NCI-H2196 treated with DMSO at 0.1 percent for 48 hours (cell line): ENCODE measurements at regions not wholly inside any gene's neighbourhood (a gene's known extent, or its start where the extent isn't known, plus 50 kb on each side); places are given as distances from the start of the nearest gene placed in this dataset.

Experiments
- DNase-seq: peaks from one replicate; lab custom pipeline; 2025; ENCODE audit not compliant: unreplicated experiment; lab: John Stamatoyannopoulos, UW

GRCh38 chr2:47315475-47315874 lies 53.6 kb upstream of the EPCAM start:
- DNase-seq = no peak

GRCh38 chr2:47313728-47314127 lies 55.4 kb upstream of the EPCAM start:
- DNase-seq = no peak

GRCh38 chr2:47313141-47313691 lies 55.9 kb upstream of the EPCAM start:
- no peak for DNase-seq

- DNase-seq = no peak
Measured at GRCh38 chr2:47312491-47312850, 56.6 kb upstream of the EPCAM start.

GRCh38 chr2:47311764-47312490 lies 57.2 kb upstream of the EPCAM start:
- DNase-seq = no peak

- no peak for DNase-seq
Measured at GRCh38 chr2:47310801-47311560, 58.1 kb upstream of the EPCAM start.

GRCh38 chr2:47309952-47310800 lies 58.9 kb upstream of the EPCAM start:
- no peak for DNase-seq

- DNase-seq = no peak
Measured at GRCh38 chr2:47309472-47309951, 59.6 kb upstream of the EPCAM start.

GRCh38 chr2:47307066-47307465 lies 62.0 kb upstream of the EPCAM start:
- DNase-seq = no peak

GRCh38 chr2:47304654-47305053 lies 64.5 kb upstream of the EPCAM start:
- DNase-seq = no peak

GRCh38 chr2:47303341-47304148 lies 65.6 kb upstream of the EPCAM start:
- DNase-seq = no peak

GRCh38 chr2:47302308-47302707 lies 66.8 kb upstream of the EPCAM start:
- no peak for DNase-seq

GRCh38 chr2:47301731-47302130 lies 67.4 kb upstream of the EPCAM start:
- DNase-seq = no peak

GRCh38 chr2:47301277-47301618 lies 67.9 kb upstream of the EPCAM start:
- no peak for DNase-seq

GRCh38 chr2:47300609-47301276 lies 68.4 kb upstream of the EPCAM start:
- no peak for DNase-seq

- DNase-seq = no peak
Measured at GRCh38 chr2:47300081-47300480, 69.0 kb upstream of the EPCAM start.

GRCh38 chr2:47299555-47299954 lies 69.6 kb upstream of the EPCAM start:
- DNase-seq = no peak

- DNase-seq = no peak
Measured at GRCh38 chr2:47298771-47299170, 70.3 kb upstream of the EPCAM start.

- DNase-seq = no peak
Measured at GRCh38 chr2:47297767-47298425, 71.2 kb upstream of the EPCAM start.
